ENCODE measurements at regions not wholly inside any gene's neighbourhood (a gene's known extent, or its start where the extent isn't known, plus 50 kb on each side); places are given as distances from the start of the nearest gene placed in this dataset.

- no peak for DNase-seq (ENCODE audit: low read depth, low spot score)
- no peaks in the 10 kb centered on the region for H3K36me3 ChIP-seq (ENCODE audit: control insufficient read depth in 2 of 2, extremely low read depth in 1 of 2, insufficient read depth in 2 of 2, low read length in 2 of 2)
- no peak overlapping the region for H3K27ac ChIP-seq (ENCODE audit: control insufficient read depth, insufficient read depth, low read length)
- FAIRE-seq: no peak
- dilution Hi-C loops (cut with MboI; ENCODE audit: extremely low pct_ligation_motif_present, low sequenced_read_pairs): loop anchor here (25.0 kb wide), 2 partner anchors 231 to 506 kb away; no protein-coding TSS in a partner anchor
- no peaks in the 10 kb centered on the region for H3K4me1 ChIP-seq (ENCODE audit: control insufficient read depth, extremely low read depth, insufficient read depth, low read length)
- no peaks in the 10 kb centered on the region for H3K79me2 ChIP-seq (ENCODE audit: control insufficient read depth, insufficient read depth, low read length)
- H3K9me3 ChIP-seq (ENCODE audit: control insufficient read depth, low read depth, low read length): no peaks in the 10 kb centered on the region
- H3K9me1 ChIP-seq (ENCODE audit: control insufficient read depth, extremely low read depth, insufficient read depth, low read length): no peaks in the 10 kb centered on the region
- no peak overlapping the region for H2AFZ ChIP-seq (ENCODE audit: control insufficient read depth, low read length)
- H3K9ac ChIP-seq (ENCODE audit: control insufficient read depth, extremely low read depth, insufficient read depth, low read length): no peak overlapping the region
- no peak overlapping the region for H3K4me3 ChIP-seq (ENCODE audit: control insufficient read depth in 2 of 3, extremely low read depth in 1 of 3, insufficient read depth in 2 of 3, low read depth in 1 of 3, low read length in 3 of 3)
- H3K4me2 ChIP-seq (ENCODE audit: control insufficient read depth, extremely low read depth, insufficient read depth, low read depth, low read length): no peak overlapping the region
- no peaks in the 10 kb centered on the region for H4K20me1 ChIP-seq (ENCODE audit: control insufficient read depth, extremely low read depth, insufficient read depth, low read length)
- no peak for TF ChIP-seq CTCF (optimal IDR thresholded peaks at IDR 0.05 in 1 of 3, IDR thresholded peaks at IDR 0.05 in 1 of 3, conservative IDR thresholded peaks at IDR 0.05 in 1 of 3; ENCODE audit: extremely low read depth in 1 of 3, insufficient read depth in 2 of 3, low read length in 3 of 3)
- no peak for TF ChIP-seq EZH2 (IDR thresholded peaks at IDR 0.05; ENCODE audit: low read length)
- no peaks in the 10 kb centered on the region for H3K27me3 ChIP-seq (ENCODE audit: control insufficient read depth, extremely low read depth, insufficient read depth, low read length)
Observed at GRCh38 chr7:81506609-81507008, 263.2 kb downstream of the HGF start.

- Histone ChIP-seq H3K9me3 (ENCODE audit: control insufficient read depth, low read depth, low read length) (no peaks in the 10 kb centered on the region), H3K4me1 (ENCODE audit: control insufficient read depth, extremely low read depth, insufficient read depth, low read length) (peaks cover 5% of the 10 kb centered on the region), H4K20me1 (ENCODE audit: control insufficient read depth, extremely low read depth, insufficient read depth, low read length) (no peaks in the 10 kb centered on the region), H3K9me1 (ENCODE audit: control insufficient read depth, extremely low read depth, insufficient read depth, low read length) (no peaks in the 10 kb centered on the region), H3K27ac (ENCODE audit: control insufficient read depth, insufficient read depth, low read length) (no peak overlapping the region), H3K9ac (ENCODE audit: control insufficient read depth, extremely low read depth, insufficient read depth, low read length) (no peak overlapping the region), H3K4me3 (ENCODE audit: control insufficient read depth in 2 of 3, extremely low read depth in 1 of 3, insufficient read depth in 2 of 3, low read depth in 1 of 3, low read length in 3 of 3) (no peak overlapping the region), H3K27me3 (ENCODE audit: control insufficient read depth, extremely low read depth, insufficient read depth, low read length) (no peaks in the 10 kb centered on the region), H2AFZ (ENCODE audit: control insufficient read depth, low read length) (no peak overlapping the region), H3K79me2 (ENCODE audit: control insufficient read depth, insufficient read depth, low read length) (no peaks in the 10 kb centered on the region), H3K4me2 (ENCODE audit: control insufficient read depth, extremely low read depth, insufficient read depth, low read depth, low read length) (no peak overlapping the region), H3K36me3 (ENCODE audit: control insufficient read depth in 2 of 2, extremely low read depth in 1 of 2, insufficient read depth in 2 of 2, low read length in 2 of 2) (no peaks in the 10 kb centered on the region)
- FAIRE-seq (no peak), DNase-seq (ENCODE audit: low read depth, low spot score) (no peak)
- dilution Hi-C loops (cut with MboI; ENCODE audit: extremely low pct_ligation_motif_present, low sequenced_read_pairs): loop anchor here (25.0 kb wide), 2 partner anchors 234 to 509 kb away; no protein-coding TSS in a partner anchor
- TF ChIP-seq EZH2 (IDR thresholded peaks at IDR 0.05; ENCODE audit: low read length) (no peak), CTCF (optimal IDR thresholded peaks at IDR 0.05 in 1 of 3, IDR thresholded peaks at IDR 0.05 in 1 of 3, conservative IDR thresholded peaks at IDR 0.05 in 1 of 3; ENCODE audit: extremely low read depth in 1 of 3, insufficient read depth in 2 of 3, low read length in 3 of 3) (no peak)
Observed at GRCh38 chr7:81503771-81504170, 266.1 kb downstream of the HGF start.
